B cell (primary cell): ENCODE measurements at regions not wholly inside any gene's neighbourhood (a gene's known extent, or its start where the extent isn't known, plus 50 kb on each side); places are given as distances from the start of the nearest gene placed in this dataset.

Experiments used
- ATAC-seq: fragments of 200-7000 bp; cut with Tn5 transposase; one replicate; pipeline ENCODE4 v1.10.0; 2021; ENCODE audit warnings: low read depth, mild to moderate bottlenecking, moderate number of reproducible peaks, moderate library complexity
- CTCF ChIA-PET: fragments of 350-600 bp; sonication (Branson Sonifier 250); formaldehyde crosslinking; loops from one replicate; lab custom pipeline; 2021; ENCODE audit warnings: antibody characterized with exemption, inconsistent platforms; lab: Charles Lee
- POLR2A ChIA-PET: fragments of 350-600 bp; sonication (Branson Sonifier 250); formaldehyde crosslinking; loops from one replicate; lab custom pipeline; 2021; ENCODE audit warnings: antibody characterized with exemption; lab: Charles Lee
- DNase-seq: peaks from one replicate; pipeline ENCODE4 v3.0.0; 2013
- H2AFZ ChIP-seq: 2 replicates; pipeline ENCODE4 v1.6.1; 2012; ENCODE audit warnings: mild to moderate bottlenecking, low read depth, low read length; ENCODE audit not compliant: insufficient read depth, poor library complexity, severe bottlenecking
- H3K27ac ChIP-seq, 2 donors: 1 replicate in 1 of 2; 2 replicates in 1 of 2; pipeline ENCODE4 v1.5.1; 2012 to 2013; ENCODE audit warnings: low read length in 2 of 2, mild to moderate bottlenecking in 2 of 2, moderate library complexity in 1 of 2
- H3K27me3 ChIP-seq, 4 experiments: fragments of 200-600 bp in 1 of 4; sonication (generic) in 1 of 4; replicated peaks in 1 of 4; 1 replicate in 2 of 4; 2 replicates in 2 of 4; pipeline versions ENCODE4 v1.6.1 to v1.7.0; 2013 to 2016; ENCODE audit warnings: low read length in 3 of 4, mild to moderate bottlenecking in 2 of 4, mixed read lengths in 1 of 4, moderate library complexity in 1 of 4; ENCODE audit not compliant: insufficient read depth in 4 of 4, control insufficient read depth in 3 of 4; ENCODE audit errors: control extremely low read depth in 1 of 4
- H3K36me3 ChIP-seq, 2 experiments: replicated peaks in 1 of 2; 1 replicate in 1 of 2; 2 replicates in 1 of 2; pipeline versions ENCODE4 v1.6.1 to v1.7.1; 2013; ENCODE audit warnings: low read length in 1 of 2; ENCODE audit not compliant: insufficient read depth in 2 of 2, control insufficient read depth in 1 of 2; ENCODE audit errors: control extremely low read depth in 1 of 2, extremely low read depth in 1 of 2
- H3K4me1 ChIP-seq, 2 donors: fragments of 200-600 bp in 1 of 2; sonication (generic) in 1 of 2; 1 replicate in 1 of 2; 2 replicates in 1 of 2; pipeline versions ENCODE4 v1.5.1 to v1.6.1; 2013 to 2017; ENCODE audit warnings: low read length in 2 of 2; ENCODE audit not compliant: control insufficient read depth in 2 of 2, insufficient read depth in 2 of 2
- H3K4me2 ChIP-seq: replicated peaks from 2 replicates; pipeline ENCODE3; 2012; ENCODE audit warnings: mild to moderate bottlenecking, low read depth, low read length; ENCODE audit not compliant: poor library complexity, severe bottlenecking
- H3K4me3 ChIP-seq, 5 experiments: fragments of 200-600 bp in 1 of 5; sonication (generic) in 1 of 5; 1 replicate in 3 of 5; 2 replicates in 2 of 5; pipeline versions ENCODE4 v1.5.1 to v1.7.0; 2011 to 2016; ENCODE audit warnings: low read length in 4 of 5, mild to moderate bottlenecking in 4 of 5, low read depth in 2 of 5, control low read depth in 1 of 5, moderate library complexity in 1 of 5; ENCODE audit not compliant: insufficient read depth in 1 of 5; ENCODE audit errors: control extremely low read depth in 1 of 5, extremely low read depth in 1 of 5
- H3K79me2 ChIP-seq: fragments of 200-600 bp; sonication (generic); one replicate; pipeline ENCODE4 v1.6.0; 2016; ENCODE audit warnings: low read length; ENCODE audit not compliant: control insufficient read depth, insufficient read depth
- H3K9ac ChIP-seq: fragments of 200-600 bp; sonication (generic); 2 replicates; pipeline ENCODE4 v1.6.1; 2017; ENCODE audit warnings: mild to moderate bottlenecking, low read length, moderate library complexity
- H3K9me3 ChIP-seq, 3 donors: one replicate each; pipeline versions ENCODE4 v1.6.1 to v1.7.1; 2013; ENCODE audit warnings: low read length in 2 of 3; ENCODE audit not compliant: control insufficient read depth in 2 of 3, insufficient read depth in 1 of 3; ENCODE audit errors: control extremely low read depth in 1 of 3
- H4K20me1 ChIP-seq: 2 replicates; pipeline ENCODE4 v1.6.0; 2012; ENCODE audit warnings: mild to moderate bottlenecking, low read length; ENCODE audit not compliant: insufficient read depth, control insufficient read depth, poor library complexity, severe bottlenecking
- H3K27ac Mint-ChIP-seq: one replicate; pipeline ENCODE4 v1.8.0; 2021; ENCODE audit warnings: mixed read lengths
- H3K27me3 Mint-ChIP-seq: one replicate; pipeline ENCODE4 v1.8.0; 2021; ENCODE audit warnings: mixed read lengths
- H3K4me1 Mint-ChIP-seq: one replicate; pipeline ENCODE4 v1.8.0; 2021; ENCODE audit warnings: mixed read lengths
- H3K4me3 Mint-ChIP-seq: one replicate; pipeline ENCODE4 v1.8.0; 2021; ENCODE audit warnings: mixed read lengths
- H3K9me3 Mint-ChIP-seq: one replicate; pipeline ENCODE4 v1.8.0; 2022; ENCODE audit warnings: mixed read lengths; ENCODE audit not compliant: insufficient read depth
- EZH2 ChIP-seq: IDR thresholded peaks from 2 replicates; pipeline ENCODE4 v1.6.1; 2012; ENCODE audit warnings: borderline replicate concordance, low read depth, mild to moderate bottlenecking, moderate library complexity, low read length; ENCODE audit not compliant: insufficient read depth, poor library complexity, severe bottlenecking
- WGBS: methylation state at CpG from one replicate; pipeline ENCODE4 v1.1.5; 2013; ENCODE audit warnings: missing lambda C conversion rate; ENCODE audit not compliant: insufficient coverage; 5-methylcytosine and 5-hydroxymethylcytosine counted together
- intact Hi-C: fragments of 100-400 bp; cut with micrococcal nuclease; formaldehyde crosslinking; loops from one replicate; pipeline ENCODE4 v1.10.0; 2022
- TF ChIP-seq, protein P1 (sequence below): fragments of 200-600 bp; IDR thresholded peaks from one replicate; pipeline ENCODE4 v1.8.0; 2022; ENCODE audit warnings: antibody characterized with exemption, mild to moderate bottlenecking

DNA sequence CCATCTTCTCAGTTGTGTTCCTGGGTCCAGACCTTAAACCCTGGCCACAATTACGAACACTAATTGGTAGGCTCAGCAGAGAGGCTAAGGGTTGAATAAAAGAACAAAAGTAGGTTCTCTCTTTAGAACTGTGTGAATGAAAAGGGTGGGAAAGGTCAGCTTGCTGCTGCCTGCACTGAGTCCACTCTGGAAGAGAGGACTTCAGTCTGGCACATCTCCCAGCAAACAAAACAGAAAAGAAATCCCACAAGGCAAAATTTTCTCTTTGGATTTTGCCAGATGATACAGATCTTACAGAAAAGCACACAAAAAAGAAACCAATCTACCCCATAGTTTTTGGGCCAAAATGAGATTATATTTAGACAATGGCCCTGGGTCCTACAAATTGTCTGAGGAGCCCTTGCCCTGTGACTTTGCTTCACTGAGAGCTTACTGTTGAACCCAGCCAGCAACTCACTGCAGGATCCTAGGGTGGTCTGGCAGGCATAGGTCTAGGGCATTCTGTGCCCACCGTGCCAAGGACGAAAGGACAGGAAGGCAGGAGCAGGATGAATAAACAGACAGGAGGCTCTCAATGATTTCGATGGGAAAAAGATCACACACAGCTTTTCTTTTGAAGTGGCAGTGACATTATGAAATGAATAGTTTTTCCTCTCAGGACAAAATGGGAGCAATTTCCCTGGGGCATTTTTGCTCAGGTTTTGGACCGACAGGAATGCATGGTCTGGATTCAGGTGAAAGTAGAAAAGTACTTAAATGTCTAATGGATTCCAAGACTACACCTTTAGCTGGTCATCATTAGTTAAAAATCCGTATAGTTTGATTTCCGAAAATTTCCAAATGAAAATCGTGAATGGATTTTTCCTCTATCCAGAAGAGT, 68.4 kb upstream of the STAM2 start:
- DNase-seq (no peak), ATAC-seq (no peak)
- ChIA-PET CTCF (no interaction called here), POLR2A (no interaction called here)
- Mint-ChIP-seq H3K4me1 (no peaks in the 10 kb centered on the region), H3K4me3 (no peak overlapping the region), H3K27me3 (peaks cover 5% of the 10 kb centered on the region), H3K27ac (no peak overlapping the region), H3K9me3 (peaks cover 7% of the 10 kb centered on the region)
- H3K27ac ChIP-seq = no peak overlapping the region
- H3K79me2 ChIP-seq = no peaks in the 10 kb centered on the region
- intact Hi-C loops = no loop called here
- 93% methylated on average over 2 of the region's 8 CpGs for WGBS
- no peaks in the 10 kb centered on the region for H3K27me3 ChIP-seq
- no peak overlapping the region for H2AFZ ChIP-seq
- no peak overlapping the region for H3K4me3 ChIP-seq
- no peaks in the 10 kb centered on the region for H3K4me1 ChIP-seq
- H3K9ac ChIP-seq = no peak overlapping the region
- TF ChIP-seq, protein P1, sequence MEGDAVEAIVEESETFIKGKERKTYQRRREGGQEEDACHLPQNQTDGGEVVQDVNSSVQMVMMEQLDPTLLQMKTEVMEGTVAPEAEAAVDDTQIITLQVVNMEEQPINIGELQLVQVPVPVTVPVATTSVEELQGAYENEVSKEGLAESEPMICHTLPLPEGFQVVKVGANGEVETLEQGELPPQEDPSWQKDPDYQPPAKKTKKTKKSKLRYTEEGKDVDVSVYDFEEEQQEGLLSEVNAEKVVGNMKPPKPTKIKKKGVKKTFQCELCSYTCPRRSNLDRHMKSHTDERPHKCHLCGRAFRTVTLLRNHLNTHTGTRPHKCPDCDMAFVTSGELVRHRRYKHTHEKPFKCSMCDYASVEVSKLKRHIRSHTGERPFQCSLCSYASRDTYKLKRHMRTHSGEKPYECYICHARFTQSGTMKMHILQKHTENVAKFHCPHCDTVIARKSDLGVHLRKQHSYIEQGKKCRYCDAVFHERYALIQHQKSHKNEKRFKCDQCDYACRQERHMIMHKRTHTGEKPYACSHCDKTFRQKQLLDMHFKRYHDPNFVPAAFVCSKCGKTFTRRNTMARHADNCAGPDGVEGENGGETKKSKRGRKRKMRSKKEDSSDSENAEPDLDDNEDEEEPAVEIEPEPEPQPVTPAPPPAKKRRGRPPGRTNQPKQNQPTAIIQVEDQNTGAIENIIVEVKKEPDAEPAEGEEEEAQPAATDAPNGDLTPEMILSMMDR = no peak
- no peak for TF ChIP-seq EZH2
- H3K36me3 ChIP-seq = no peaks in the 10 kb centered on the region
- peaks cover 1 to 4% (median 3%) of the 10 kb centered on the region in 3 donors for H3K9me3 ChIP-seq
- no peak overlapping the region for H3K4me2 ChIP-seq
- H4K20me1 ChIP-seq = no peaks in the 10 kb centered on the region

DNA sequence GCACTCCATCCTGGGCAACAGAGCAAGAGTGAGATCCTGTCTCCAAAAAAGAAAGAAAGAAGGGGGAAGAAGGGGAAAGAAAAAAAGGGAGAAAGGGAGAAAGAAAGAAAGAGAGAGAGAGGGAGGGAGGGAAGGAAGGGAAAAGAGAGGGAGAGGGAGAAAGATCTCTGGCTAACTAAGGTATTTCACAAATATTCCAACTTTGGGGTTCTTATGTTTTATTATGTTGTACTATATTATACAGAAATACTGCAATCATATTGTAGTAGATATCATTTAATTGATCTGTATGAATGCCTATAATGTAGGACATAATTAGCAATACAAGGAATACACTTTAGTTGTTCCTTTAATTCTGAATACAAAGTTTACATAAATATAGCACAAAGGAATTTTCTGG, 70.1 kb upstream of the STAM2 start:
- Mint-ChIP-seq H3K27ac (no peak overlapping the region), H3K4me1 (no peaks in the 10 kb centered on the region), H3K27me3 (peaks cover 10% of the 10 kb centered on the region), H3K4me3 (no peak overlapping the region), H3K9me3 (peaks cover 2% of the 10 kb centered on the region)
- H3K4me1 ChIP-seq = no peaks in the 10 kb centered on the region
- H3K27ac ChIP-seq = no peak overlapping the region
- ATAC-seq (no peak), DNase-seq (no peak)
- ChIA-PET POLR2A (no interaction called here), CTCF (no interaction called here)
- no peaks in the 10 kb centered on the region for H4K20me1 ChIP-seq
- peaks cover 0 to 3% (median 1%) of the 10 kb centered on the region in 3 donors for H3K9me3 ChIP-seq
- TF ChIP-seq, protein P1 = no peak
- no peak for TF ChIP-seq EZH2
- H3K4me2 ChIP-seq = no peak overlapping the region
- H3K27me3 ChIP-seq = no peaks in the 10 kb centered on the region
- H3K4me3 ChIP-seq = no peak overlapping the region
- intact Hi-C loops = no loop called here
- H2AFZ ChIP-seq = no peak overlapping the region
- H3K9ac ChIP-seq = no peak overlapping the region
- H3K79me2 ChIP-seq = no peaks in the 10 kb centered on the region
- no peaks in the 10 kb centered on the region for H3K36me3 ChIP-seq
